Astrocyte of the cerebellum (primary cell): ENCODE measurements at regions not wholly inside any gene's neighbourhood (a gene's known extent, or its start where the extent isn't known, plus 50 kb on each side); places are given as distances from the start of the nearest gene placed in this dataset.

Experiments
- DNase-seq: peaks from one replicate; pipeline ENCODE4 v3.0.0-alpha.2; 2011; ENCODE audit warnings: low read depth
- H3K4me3 ChIP-seq: 2 replicates; pipeline ENCODE4 v1.5.1; 2011; ENCODE audit warnings: mild to moderate bottlenecking, low read depth, low read length, moderate library complexity
- CTCF ChIP-seq: IDR thresholded peaks from 2 replicates; pipeline ENCODE4 v1.5.1; 2012; ENCODE audit warnings: low read length, low read depth, moderate library complexity, mild to moderate bottlenecking; ENCODE audit errors: missing control alignments
- in situ Hi-C: cut with HindIII; loops from 2 replicates; pipeline ENCODE4 v1.10.0; 2017; ENCODE audit warnings: low sequenced_read_pairs

- TF ChIP-seq CTCF: no peak
- no peak for DNase-seq
- H3K4me3 ChIP-seq: no peak overlapping the region
- in situ Hi-C loops: no loop called here
These were observed 244.4 kb downstream of the EDEM1 start for GRCh38 chr3:5431811-5432378.

- in situ Hi-C loops: no loop called here
- no peak for DNase-seq
- no peak for TF ChIP-seq CTCF
- H3K4me3 ChIP-seq: no peak overlapping the region
These were observed 249.8 kb downstream of the EDEM1 start for GRCh38 chr3:5437296-5437782.

- DNase-seq: no peak
- in situ Hi-C loops: no loop called here
- no peak for TF ChIP-seq CTCF
- no peak overlapping the region for H3K4me3 ChIP-seq
These were observed 250.3 kb downstream of the EDEM1 start for GRCh38 chr3:5437783-5438323.

- DNase-seq: no peak
- no peak overlapping the region for H3K4me3 ChIP-seq
- in situ Hi-C loops: no loop called here
- TF ChIP-seq CTCF: no peak
These were observed 253.9 kb downstream of the EDEM1 start for GRCh38 chr3:5441401-5441800.

GRCh38 chr3:5442106-5442785, 254.7 kb downstream of the EDEM1 start:
- no peak for TF ChIP-seq CTCF
- in situ Hi-C loops: no loop called here
- no peak overlapping the region for H3K4me3 ChIP-seq
- DNase-seq: no peak

- H3K4me3 ChIP-seq: no peak overlapping the region
- TF ChIP-seq CTCF: no peak
- no peak for DNase-seq
- in situ Hi-C loops: no loop called here
These were observed 255.3 kb downstream of the EDEM1 start for GRCh38 chr3:5442786-5443138.
